ENCODE measurements at regions not wholly inside any gene's neighbourhood (a gene's known extent, or its start where the extent isn't known, plus 50 kb on each side); places are given as distances from the start of the nearest gene placed in this dataset.

DNA sequence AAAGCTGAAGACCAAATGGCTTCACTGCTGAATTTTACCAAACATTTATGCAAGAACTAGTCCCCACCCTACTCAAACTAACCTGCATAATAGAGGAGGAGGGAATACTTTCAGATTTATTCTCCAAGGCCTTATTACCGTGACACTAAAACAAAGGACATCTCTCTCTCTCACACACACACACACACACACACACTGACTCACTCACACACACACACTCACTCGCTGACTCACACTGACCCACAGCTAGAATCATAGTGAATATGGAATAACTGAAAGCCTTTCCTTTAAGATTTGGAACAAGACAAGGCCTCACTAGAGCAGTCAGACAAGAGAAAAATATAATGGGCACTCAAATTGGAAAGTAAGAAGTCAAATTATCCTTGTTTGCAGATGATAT lies 1014.1 kb downstream of the TMTC2 start:
- TF ChIP-seq CTCF (optimal IDR thresholded peaks at IDR 0.05 in 1 of 3, IDR thresholded peaks at IDR 0.05 in 1 of 3, conservative IDR thresholded peaks at IDR 0.05 in 1 of 3; ENCODE audit: extremely low read depth in 1 of 3, insufficient read depth in 2 of 3, low read length in 3 of 3) (no peak), EZH2 (IDR thresholded peaks at IDR 0.05; ENCODE audit: low read length) (no peak)

Measured in keratinocyte (primary cell).